ENCODE measurements at regions not wholly inside any gene's neighbourhood (a gene's known extent, or its start where the extent isn't known, plus 50 kb on each side); places are given as distances from the start of the nearest gene placed in this dataset.

- no peak for DNase-seq
These were observed 585.6 kb downstream of the PLPP3 start for GRCh38 chr1:55993646-55994318.

GRCh38 chr1:55990007-55990406 is 589.4 kb downstream of the PLPP3 start:
- no peak for DNase-seq

- DNase-seq: no peak
These were observed 590.4 kb downstream of the PLPP3 start for GRCh38 chr1:55988963-55989452.

GRCh38 chr1:55987491-55988249 is 591.7 kb downstream of the PLPP3 start:
- no peak for DNase-seq

- no peak for DNase-seq
These were observed 593.4 kb downstream of the PLPP3 start for GRCh38 chr1:55986003-55986402.

GRCh38 chr1:55981010-55981650 is 598.2 kb downstream of the PLPP3 start:
- no peak for DNase-seq

- DNase-seq: no peak
These were observed 598.8 kb downstream of the PLPP3 start for GRCh38 chr1:55980582-55980981.

- no peak for DNase-seq
These were observed 604.5 kb downstream of the PLPP3 start for GRCh38 chr1:55974714-55975441.

GRCh38 chr1:55970526-55971110 is 608.7 kb downstream of the PLPP3 start:
- no peak for DNase-seq

- DNase-seq: no peak
These were observed 610.0 kb downstream of the PLPP3 start for GRCh38 chr1:55969322-55969721.

- DNase-seq: no peak
These were observed 610.7 kb downstream of the PLPP3 start for GRCh38 chr1:55968661-55969060.

GRCh38 chr1:55965981-55966461 is 613.3 kb downstream of the PLPP3 start:
- DNase-seq: no peak

- no peak for DNase-seq
These were observed 616.9 kb downstream of the PLPP3 start for GRCh38 chr1:55962472-55962871.

- no peak for DNase-seq
These were observed 620.2 kb downstream of the PLPP3 start for GRCh38 chr1:55959136-55959548.

- DNase-seq: no peak
These were observed 620.9 kb downstream of the PLPP3 start for GRCh38 chr1:55958498-55958897.

GRCh38 chr1:55957276-55957675 is 622.1 kb downstream of the PLPP3 start:
- no peak for DNase-seq

- no peak for DNase-seq
These were observed 624.2 kb downstream of the PLPP3 start for GRCh38 chr1:55955016-55955621.

GRCh38 chr1:55951291-55951690 is 628.1 kb downstream of the PLPP3 start:
- DNase-seq: no peak

- no peak for DNase-seq
These were observed 631.9 kb downstream of the PLPP3 start for GRCh38 chr1:55947446-55947845.

- no peak for DNase-seq
These were observed 635.5 kb downstream of the PLPP3 start for GRCh38 chr1:55943721-55944435.
